DMS 273 (cell line): ENCODE measurements at regions not wholly inside any gene's neighbourhood (a gene's known extent, or its start where the extent isn't known, plus 50 kb on each side); places are given as distances from the start of the nearest gene placed in this dataset.

ENCODE experiments used
- DNase-seq: peaks from one replicate; lab custom pipeline; 2025; ENCODE audit not compliant: unreplicated experiment; lab: John Stamatoyannopoulos, UW

GRCh38 chr12:24240707-24241106 is 291.2 kb upstream of the SOX5 start:
- no peak for DNase-seq

- no peak for DNase-seq
Measured at GRCh38 chr12:24233519-24234246, 284.2 kb upstream of the SOX5 start.

GRCh38 chr12:24232531-24232930 is 283.1 kb upstream of the SOX5 start:
- DNase-seq: no peak

- no peak for DNase-seq
Measured at GRCh38 chr12:24231298-24231697, 281.8 kb upstream of the SOX5 start.

GRCh38 chr12:24230061-24230701 is 280.7 kb upstream of the SOX5 start:
- DNase-seq: no peak

GRCh38 chr12:24229031-24229700 is 279.7 kb upstream of the SOX5 start:
- no peak for DNase-seq

- peak; percentile 17 for DNase-seq
Measured at GRCh38 chr12:24228371-24228770, 278.9 kb upstream of the SOX5 start.

- no peak for DNase-seq
Measured at GRCh38 chr12:24227551-24227950, 278.1 kb upstream of the SOX5 start.

GRCh38 chr12:24226745-24227350 is 277.4 kb upstream of the SOX5 start:
- DNase-seq: no peak

GRCh38 chr12:24224401-24224800 is 274.9 kb upstream of the SOX5 start:
- no peak for DNase-seq

GRCh38 chr12:24223926-24224325 is 274.5 kb upstream of the SOX5 start:
- DNase-seq: no peak

- DNase-seq: no peak
Measured at GRCh38 chr12:24222968-24223367, 273.5 kb upstream of the SOX5 start.

- DNase-seq: no peak
Measured at GRCh38 chr12:24212496-24212895, 263.0 kb upstream of the SOX5 start.

GRCh38 chr12:24206621-24207020 is 257.2 kb upstream of the SOX5 start:
- peak; percentile 2 for DNase-seq

GRCh38 chr12:24201258-24201970 is 251.9 kb upstream of the SOX5 start:
- DNase-seq: no peak

GRCh38 chr12:24200010-24200409 is 250.5 kb upstream of the SOX5 start:
- no peak for DNase-seq

GRCh38 chr12:24198936-24199671 is 249.6 kb upstream of the SOX5 start:
- no peak for DNase-seq

- DNase-seq: no peak
Measured at GRCh38 chr12:24198070-24198469, 248.6 kb upstream of the SOX5 start.

GRCh38 chr12:24197532-24197931 is 248.1 kb upstream of the SOX5 start:
- no peak for DNase-seq

- no peak for DNase-seq
Measured at GRCh38 chr12:24195063-24195462, 245.6 kb upstream of the SOX5 start.

GRCh38 chr12:24191117-24191516 is 241.6 kb upstream of the SOX5 start:
- DNase-seq: no peak
